H9 (cell line): ENCODE measurements at regions not wholly inside any gene's neighbourhood (a gene's known extent, or its start where the extent isn't known, plus 50 kb on each side); places are given as distances from the start of the nearest gene placed in this dataset.

Experiments
- DNase-seq: peaks from one replicate; pipeline ENCODE4 v3.0.0-alpha.2; 2017
- H2AFZ ChIP-seq: one replicate; pipeline ENCODE4 v1.6.1; 2013; ENCODE audit warnings: mild to moderate bottlenecking, low read length, control low read depth, moderate library complexity
- H2AK5ac ChIP-seq: 2 replicates; pipeline ENCODE4 v1.6.1; 2013; ENCODE audit warnings: low read length, control low read depth, mixed read lengths; ENCODE audit not compliant: insufficient read length
- H2BK120ac ChIP-seq: one replicate; pipeline ENCODE4 v1.6.1; 2013; ENCODE audit warnings: low read depth, mild to moderate bottlenecking, low read length, control low read depth, inconsistent platforms; ENCODE audit not compliant: poor library complexity, severe bottlenecking
- H2BK12ac ChIP-seq: 2 replicates; pipeline ENCODE4 v1.6.1; 2013; ENCODE audit warnings: low read length, control low read depth, mixed read lengths, low read depth; ENCODE audit not compliant: insufficient read length
- H2BK15ac ChIP-seq: 2 replicates; pipeline ENCODE4 v1.6.1; 2013; ENCODE audit warnings: low read depth, low read length, control low read depth
- H2BK20ac ChIP-seq: one replicate; pipeline ENCODE4 v1.6.1; 2013; ENCODE audit warnings: low read depth, mild to moderate bottlenecking, low read length, control low read depth, inconsistent platforms; ENCODE audit not compliant: poor library complexity, severe bottlenecking
- H2BK5ac ChIP-seq: 2 replicates; pipeline ENCODE4 v1.6.1; 2013; ENCODE audit warnings: low read length, control low read depth, mixed read lengths; ENCODE audit not compliant: insufficient read length
- H3K14ac ChIP-seq: 2 replicates; pipeline ENCODE4 v1.6.1; 2013; ENCODE audit warnings: low read length, control low read depth; ENCODE audit not compliant: insufficient read depth
- H3K18ac ChIP-seq: 2 replicates; pipeline ENCODE4 v1.6.1; 2013; ENCODE audit warnings: low read depth, mild to moderate bottlenecking, mixed read lengths, low read length, control low read depth; ENCODE audit not compliant: insufficient read length
- H3K23ac ChIP-seq: 2 replicates; pipeline ENCODE4 v1.6.1; 2013; ENCODE audit warnings: low read length, control low read depth, mixed read lengths, low read depth; ENCODE audit not compliant: insufficient read length
- H3K23me2 ChIP-seq: 2 replicates; pipeline ENCODE4 v1.6.1; 2013; ENCODE audit warnings: low read depth, mild to moderate bottlenecking, mixed read lengths, low read length, control low read depth; ENCODE audit not compliant: insufficient read length, poor library complexity, severe bottlenecking
- H3K27ac ChIP-seq: 2 replicates; pipeline ENCODE4 v1.5.1; 2013; ENCODE audit warnings: low read length, control low read depth, mixed read lengths, low read depth; ENCODE audit not compliant: insufficient read length
- H3K27me3 ChIP-seq: 2 replicates; pipeline ENCODE4 v1.6.1; 2013; ENCODE audit warnings: low read length, control low read depth, inconsistent platforms; ENCODE audit not compliant: insufficient read depth
- H3K4ac ChIP-seq: 2 replicates; pipeline ENCODE4 v1.6.1; 2013; ENCODE audit warnings: low read depth, mild to moderate bottlenecking, control low read depth, inconsistent platforms, low read length, moderate library complexity
- H3K4me1 ChIP-seq: 2 replicates; pipeline ENCODE4 v1.6.1; 2013; ENCODE audit warnings: low read length, control low read depth, inconsistent platforms; ENCODE audit not compliant: insufficient read depth
- H3K4me2 ChIP-seq: 2 replicates; pipeline ENCODE4 v1.6.1; 2013; ENCODE audit warnings: low read length, control low read depth, mixed read lengths; ENCODE audit not compliant: insufficient read length, insufficient read depth
- H3K56ac ChIP-seq: 2 replicates; pipeline ENCODE4 v1.6.1; 2013; ENCODE audit warnings: low read depth, mild to moderate bottlenecking, mixed read lengths, low read length, control low read depth; ENCODE audit not compliant: insufficient read length
- H3K79me1 ChIP-seq: 2 replicates; pipeline ENCODE4 v1.6.1; 2013; ENCODE audit warnings: low read depth, mild to moderate bottlenecking, moderate library complexity, low read length, control low read depth, inconsistent platforms; ENCODE audit not compliant: insufficient read depth, poor library complexity, severe bottlenecking
- H3K79me2 ChIP-seq: 2 replicates; pipeline ENCODE4 v1.6.1; 2013; ENCODE audit warnings: low read length, control low read depth, inconsistent platforms; ENCODE audit not compliant: insufficient read depth
- H3K9ac ChIP-seq: 2 replicates; pipeline ENCODE4 v1.6.1; 2013; ENCODE audit warnings: low read length, control low read depth, mixed read lengths; ENCODE audit not compliant: insufficient read length; ENCODE audit errors: extremely low read depth
- H3K9me3 ChIP-seq: one replicate; pipeline ENCODE4 v1.6.1; 2013; ENCODE audit warnings: low read depth, low read length, inconsistent platforms; ENCODE audit not compliant: control insufficient read depth
- H3T11ph ChIP-seq: one replicate; pipeline ENCODE4 v1.6.1; 2013; ENCODE audit warnings: mild to moderate bottlenecking, low read length, control low read depth, inconsistent platforms
- H4K20me1 ChIP-seq: one replicate; pipeline ENCODE4 v1.6.1; 2013; ENCODE audit not compliant: control insufficient read depth, insufficient read length, insufficient read depth
- H4K5ac ChIP-seq: 2 replicates; pipeline ENCODE4 v1.6.1; 2013; ENCODE audit warnings: low read depth, mild to moderate bottlenecking, mixed read lengths, low read length, control low read depth; ENCODE audit not compliant: insufficient read length
- H4K8ac ChIP-seq: replicated peaks from 2 replicates; pipeline ENCODE4 v1.6.1; 2013; ENCODE audit warnings: low read length, control low read depth, mixed read lengths, low read depth; ENCODE audit not compliant: insufficient read length
- H4K91ac ChIP-seq: 2 replicates; pipeline ENCODE4 v1.6.1; 2013; ENCODE audit warnings: low read depth, mild to moderate bottlenecking, moderate library complexity, mixed read lengths, low read length, control low read depth; ENCODE audit not compliant: insufficient read length
- H3K27ac Mint-ChIP-seq, 3 experiments: 2 replicates in 2 of 3; 3 replicates in 1 of 3; pipeline ENCODE4 v1.8.0; 2020 to 2021; ENCODE audit warnings: mixed read lengths in 3 of 3, mild to moderate bottlenecking in 1 of 3, moderate library complexity in 1 of 3
- H3K27me3 Mint-ChIP-seq: 2 replicates; pipeline ENCODE4 v1.8.0; 2021; ENCODE audit warnings: low read depth, mild to moderate bottlenecking, moderate library complexity, mixed read lengths
- H3K36me3 Mint-ChIP-seq, 3 experiments: 2 replicates in 2 of 3; 3 replicates in 1 of 3; pipeline ENCODE4 v1.8.0; 2020 to 2021; ENCODE audit warnings: low read depth in 3 of 3, mixed read lengths in 3 of 3; ENCODE audit not compliant: insufficient read depth in 1 of 3
- H3K4me1 Mint-ChIP-seq, 2 experiments: 2 replicates each; pipeline ENCODE4 v1.8.0; 2020; ENCODE audit warnings: mixed read lengths in 2 of 2
- H3K4me3 Mint-ChIP-seq, 2 experiments: 2 replicates in 1 of 2; 3 replicates in 1 of 2; pipeline ENCODE4 v1.8.0; 2020 to 2021; ENCODE audit warnings: mild to moderate bottlenecking in 2 of 2, mixed read lengths in 2 of 2, moderate library complexity in 1 of 2
- H3K9me3 Mint-ChIP-seq, 2 experiments: 2 replicates in 1 of 2; 3 replicates in 1 of 2; pipeline ENCODE4 v1.8.0; 2020; ENCODE audit warnings: mild to moderate bottlenecking in 2 of 2, mixed read lengths in 2 of 2, moderate library complexity in 1 of 2
- WGBS: extraction: QIAGEN DNeasy Blood & Tissue Kit; methylation state at CpG from one replicate; pipeline ENCODE4 v1.1.7; 2013; ENCODE audit warnings: missing lambda C conversion rate, low lambda C conversion rate, mixed read lengths; ENCODE audit not compliant: insufficient read length; ENCODE audit errors: extremely low coverage; 5-methylcytosine and 5-hydroxymethylcytosine counted together
- TF ChIP-seq, protein P1 (sequence below): fragments of 200-600 bp; sonication (generic); conservative IDR thresholded peaks from 3 replicates; pipeline ENCODE4 v1.8.0; 2021; ENCODE audit warnings: antibody characterized with exemption, mild to moderate bottlenecking

DNA sequence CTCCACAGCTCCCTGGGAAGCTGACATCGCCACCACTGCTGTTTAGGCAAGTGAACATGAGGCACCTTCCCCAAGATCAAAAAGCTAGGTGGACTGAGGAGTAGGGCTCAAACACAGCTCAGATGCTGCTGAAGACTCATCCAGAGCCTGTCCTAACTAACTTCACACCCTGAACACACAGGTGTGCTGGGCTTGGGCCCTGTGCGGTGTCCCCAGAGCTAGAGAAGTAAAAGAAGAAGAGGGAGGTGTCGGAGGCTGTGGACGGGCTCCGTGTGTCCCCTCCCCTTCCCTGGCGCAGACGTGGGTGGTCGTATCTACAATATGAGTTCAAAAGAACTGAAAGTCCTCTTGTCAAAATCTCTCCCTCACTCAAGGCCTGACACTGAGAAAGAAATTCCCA, 373.4 kb upstream of the MGMT start:
- no peak for DNase-seq
- H3K14ac ChIP-seq, result no peak overlapping the region
- no peak overlapping the region for H2BK5ac ChIP-seq
- no peaks in the 10 kb centered on the region for H3K27me3 ChIP-seq
- H3K4ac ChIP-seq, result no peak overlapping the region
- no peak overlapping the region for H3K18ac ChIP-seq
- no CpG with 5 or more reads among the region's 8 CpGs for WGBS
- no peaks in the 10 kb centered on the region; a peak in 1 of 7 replicates for H3K36me3 Mint-ChIP-seq
- no peak overlapping the region for H3T11ph ChIP-seq
- no peaks in the 10 kb centered on the region for H3K79me1 ChIP-seq
- no peak overlapping the region for H3K27ac ChIP-seq
- no peak overlapping the region for H2BK12ac ChIP-seq
- no peak overlapping the region for H4K5ac ChIP-seq
- H3K9me3 ChIP-seq, result no peaks in the 10 kb centered on the region
- H4K91ac ChIP-seq, result no peak overlapping the region
- H3K9ac ChIP-seq, result no peak overlapping the region
- H2AK5ac ChIP-seq, result no peak overlapping the region
- TF ChIP-seq, protein P1, sequence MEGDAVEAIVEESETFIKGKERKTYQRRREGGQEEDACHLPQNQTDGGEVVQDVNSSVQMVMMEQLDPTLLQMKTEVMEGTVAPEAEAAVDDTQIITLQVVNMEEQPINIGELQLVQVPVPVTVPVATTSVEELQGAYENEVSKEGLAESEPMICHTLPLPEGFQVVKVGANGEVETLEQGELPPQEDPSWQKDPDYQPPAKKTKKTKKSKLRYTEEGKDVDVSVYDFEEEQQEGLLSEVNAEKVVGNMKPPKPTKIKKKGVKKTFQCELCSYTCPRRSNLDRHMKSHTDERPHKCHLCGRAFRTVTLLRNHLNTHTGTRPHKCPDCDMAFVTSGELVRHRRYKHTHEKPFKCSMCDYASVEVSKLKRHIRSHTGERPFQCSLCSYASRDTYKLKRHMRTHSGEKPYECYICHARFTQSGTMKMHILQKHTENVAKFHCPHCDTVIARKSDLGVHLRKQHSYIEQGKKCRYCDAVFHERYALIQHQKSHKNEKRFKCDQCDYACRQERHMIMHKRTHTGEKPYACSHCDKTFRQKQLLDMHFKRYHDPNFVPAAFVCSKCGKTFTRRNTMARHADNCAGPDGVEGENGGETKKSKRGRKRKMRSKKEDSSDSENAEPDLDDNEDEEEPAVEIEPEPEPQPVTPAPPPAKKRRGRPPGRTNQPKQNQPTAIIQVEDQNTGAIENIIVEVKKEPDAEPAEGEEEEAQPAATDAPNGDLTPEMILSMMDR, result no peak
- no peak overlapping the region for H3K4me3 Mint-ChIP-seq
- no peaks in the 10 kb centered on the region for H3K4me1 ChIP-seq
- H4K20me1 ChIP-seq, result no peaks in the 10 kb centered on the region
- H3K56ac ChIP-seq, result no peak overlapping the region
- H3K27me3 Mint-ChIP-seq, result peaks cover 4% of the 10 kb centered on the region
- no peaks in the 10 kb centered on the region for H3K23me2 ChIP-seq
- no peaks in the 10 kb centered on the region for H3K9me3 Mint-ChIP-seq
- H2AFZ ChIP-seq, result no peak overlapping the region
- H3K4me2 ChIP-seq, result no peak overlapping the region
- H3K23ac ChIP-seq, result no peak overlapping the region
- peaks cover 13 to 14% of the 10 kb centered on the region in 2 experiments for H3K4me1 Mint-ChIP-seq
- no peak overlapping the region for H2BK120ac ChIP-seq
- no peak overlapping the region for H4K8ac ChIP-seq
- H3K27ac Mint-ChIP-seq, result no peak overlapping the region
- H2BK20ac ChIP-seq, result no peak overlapping the region
- no peak overlapping the region for H2BK15ac ChIP-seq
- no peaks in the 10 kb centered on the region for H3K79me2 ChIP-seq
